GM21515 (cell line): ENCODE measurements at regions not wholly inside any gene's neighbourhood (a gene's known extent, or its start where the extent isn't known, plus 50 kb on each side); places are given as distances from the start of the nearest gene placed in this dataset.

ENCODE experiments used
- ATAC-seq: cut with Tn5 transposase; IDR thresholded peaks from one replicate; pipeline ENCODE4 v1.9.1; 2021; ENCODE audit not compliant: unreplicated experiment

DNA sequence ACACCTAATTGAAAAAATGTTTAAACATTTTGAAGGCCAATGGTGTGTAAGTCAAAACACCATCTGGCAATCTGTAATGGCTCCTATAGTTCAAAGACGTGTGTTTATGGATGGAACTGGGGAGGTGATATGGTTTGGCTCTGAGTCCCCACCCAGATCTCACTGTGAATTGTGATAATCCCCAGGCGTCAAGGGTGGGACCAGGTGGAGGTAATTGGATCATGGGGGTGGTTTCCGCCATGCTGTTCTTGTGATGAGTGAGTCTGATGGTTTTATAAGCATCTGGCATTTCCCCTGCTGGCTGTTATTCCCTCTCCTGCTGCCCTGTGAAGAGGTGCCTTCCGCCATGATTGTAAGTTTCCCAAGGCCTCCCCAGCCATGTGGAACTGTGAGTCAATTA lies 52.2 kb downstream of the ADRA2C start:
- no peak for ATAC-seq

- ATAC-seq: no peak
Measured at GRCh38 chr4:3819210-3819919, 53.2 kb downstream of the ADRA2C start.

- no peak for ATAC-seq
Measured at GRCh38 chr4:3820016-3820805, 54.0 kb downstream of the ADRA2C start.

DNA sequence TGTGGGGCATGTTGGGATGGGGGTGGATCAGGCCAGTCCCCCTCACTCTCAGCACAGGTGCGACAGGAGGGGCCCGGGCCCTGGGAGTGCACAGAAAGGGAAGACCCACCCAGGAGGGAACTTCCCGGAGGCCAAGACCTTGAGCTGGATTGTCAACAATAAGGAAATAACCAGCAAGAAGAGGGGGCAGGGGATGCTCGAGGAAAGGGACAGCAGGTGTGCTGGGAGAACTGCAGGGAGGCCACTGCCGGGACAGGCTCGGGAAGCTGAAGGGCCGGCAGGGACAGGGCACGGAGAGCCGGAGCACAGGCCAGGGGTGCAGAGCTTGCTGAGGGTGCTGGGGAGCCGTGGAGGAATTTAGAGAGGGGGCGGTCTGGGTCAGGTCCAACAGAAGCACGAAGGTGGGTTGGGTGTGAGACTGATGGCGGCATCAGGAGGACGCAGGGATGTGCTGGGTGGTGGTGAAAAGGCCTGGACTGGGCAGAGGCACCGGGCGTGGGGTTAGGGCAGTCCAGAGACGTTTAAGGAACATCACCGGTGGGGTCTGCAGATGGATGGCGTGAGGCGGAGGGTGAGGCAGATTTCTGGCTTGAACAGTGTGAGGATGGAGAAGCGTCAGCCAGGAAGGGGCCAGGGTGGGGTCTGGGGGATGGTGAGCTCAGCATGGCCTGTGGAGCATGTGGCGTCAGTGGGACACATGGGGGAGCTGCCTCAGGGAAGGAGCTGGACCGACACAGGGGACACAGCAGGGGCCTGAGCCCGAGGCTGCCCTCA lies 54.8 kb downstream of the ADRA2C start:
- no peak for ATAC-seq

DNA sequence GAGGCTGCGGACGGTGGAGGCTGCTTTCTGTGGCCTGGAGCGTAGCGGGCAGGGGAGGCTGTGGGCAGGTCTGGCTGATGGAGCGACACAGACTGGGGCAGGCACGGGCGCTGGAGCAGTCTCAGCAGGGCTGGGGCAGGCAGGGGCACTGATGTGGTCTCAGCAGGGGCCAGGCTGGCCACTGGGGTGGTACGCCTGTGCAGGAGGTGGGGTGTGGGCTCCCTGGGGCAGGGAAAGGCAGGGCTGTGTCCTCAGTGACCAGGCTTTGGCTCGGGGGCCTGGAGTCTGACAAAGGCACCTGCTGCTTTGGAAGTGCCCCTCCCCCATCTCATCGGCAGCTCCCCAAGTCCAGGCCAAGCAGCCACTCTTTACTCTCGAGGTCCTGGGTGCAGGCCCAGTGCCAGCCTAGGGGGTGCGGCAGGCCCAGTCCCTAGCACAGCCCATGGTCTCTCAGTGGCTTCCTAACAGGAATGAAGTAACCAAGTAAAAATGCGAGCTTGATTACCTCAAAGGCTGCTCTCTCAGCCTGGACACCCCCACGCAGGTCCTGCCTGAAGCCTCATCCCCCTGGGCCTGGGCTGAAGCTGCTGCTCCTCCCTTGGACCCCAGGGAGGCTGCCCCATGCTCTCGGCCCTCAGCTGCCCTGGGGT lies 55.5 kb downstream of the ADRA2C start:
- no peak for ATAC-seq

DNA sequence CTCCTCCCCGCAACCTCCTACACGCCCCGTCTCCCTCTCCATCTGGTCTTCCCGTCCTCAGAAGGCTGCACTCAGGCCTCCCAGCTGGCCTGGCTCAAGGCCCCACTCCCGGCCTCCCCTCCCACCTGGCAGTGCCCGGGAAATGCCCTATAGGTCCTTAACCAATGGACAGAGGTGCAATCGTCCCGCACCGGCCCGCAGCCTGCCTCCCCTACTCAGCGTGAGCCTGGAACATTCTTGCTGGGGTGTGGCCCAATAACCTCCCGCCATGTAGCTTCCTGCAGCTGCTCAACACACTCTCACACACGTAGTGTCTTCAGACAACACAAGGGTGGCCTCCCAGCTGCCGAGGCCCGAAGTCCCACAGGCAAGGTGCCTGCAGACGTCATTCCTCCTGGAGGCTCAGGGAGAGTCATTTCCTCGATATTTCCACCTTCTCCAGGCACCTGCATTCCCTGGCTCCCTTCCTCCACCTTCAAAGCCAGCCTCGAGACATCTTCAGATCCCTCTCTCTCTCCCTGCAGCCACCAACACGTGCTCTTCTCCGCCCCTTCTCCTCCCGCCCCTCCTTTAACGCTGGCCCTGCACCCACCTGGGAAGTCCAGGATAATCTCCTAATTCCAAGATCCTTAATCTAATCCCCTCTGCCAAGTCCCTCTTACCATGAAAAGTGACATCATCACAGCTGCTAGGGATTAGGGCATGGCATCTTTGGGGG lies 56.2 kb downstream of the ADRA2C start:
- ATAC-seq: no peak

DNA sequence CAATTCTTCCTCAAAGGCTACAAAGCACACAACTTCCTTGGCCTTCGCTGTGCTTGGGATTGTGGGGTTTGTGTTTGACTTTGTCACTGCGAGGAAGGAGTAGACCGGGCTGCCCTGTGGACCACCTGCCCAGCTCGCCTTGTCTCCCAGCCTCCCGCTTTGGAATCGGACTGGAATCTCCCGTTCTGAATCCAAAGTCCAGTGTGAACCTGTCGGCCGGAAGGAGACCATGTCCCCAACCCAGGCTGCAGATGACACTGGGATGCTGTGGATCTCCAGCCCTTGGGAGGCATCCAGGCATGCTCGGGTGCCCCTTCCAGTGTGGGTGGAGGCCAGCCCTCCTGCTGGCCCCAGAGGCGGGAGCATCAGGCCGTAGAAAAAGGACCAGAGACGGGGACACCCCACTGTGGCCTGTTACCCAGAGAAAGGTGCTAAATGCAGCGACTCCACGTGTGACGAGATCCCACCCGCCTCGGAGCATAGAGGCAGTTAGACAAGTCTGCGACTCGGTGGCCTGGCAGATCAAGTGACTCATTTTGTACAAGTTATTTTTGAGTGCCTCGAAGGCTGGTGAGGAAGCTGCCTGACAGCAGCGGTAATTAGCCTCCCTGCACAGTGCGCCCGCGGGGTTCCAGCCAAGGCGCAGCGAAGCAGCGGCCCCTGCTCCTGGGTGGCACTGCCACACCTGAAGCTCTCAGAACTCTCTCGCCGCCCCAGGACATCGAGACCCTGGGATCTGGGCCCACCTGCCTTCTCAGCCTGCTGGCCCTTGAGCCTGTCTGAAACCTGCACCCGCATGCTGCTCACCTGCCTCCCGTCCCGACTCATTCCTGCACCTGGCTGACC lies 57.5 kb downstream of the ADRA2C start:
- no peak for ATAC-seq

GRCh38 chr4:3824521-3825270 lies 58.5 kb downstream of the ADRA2C start:
- no peak for ATAC-seq

DNA sequence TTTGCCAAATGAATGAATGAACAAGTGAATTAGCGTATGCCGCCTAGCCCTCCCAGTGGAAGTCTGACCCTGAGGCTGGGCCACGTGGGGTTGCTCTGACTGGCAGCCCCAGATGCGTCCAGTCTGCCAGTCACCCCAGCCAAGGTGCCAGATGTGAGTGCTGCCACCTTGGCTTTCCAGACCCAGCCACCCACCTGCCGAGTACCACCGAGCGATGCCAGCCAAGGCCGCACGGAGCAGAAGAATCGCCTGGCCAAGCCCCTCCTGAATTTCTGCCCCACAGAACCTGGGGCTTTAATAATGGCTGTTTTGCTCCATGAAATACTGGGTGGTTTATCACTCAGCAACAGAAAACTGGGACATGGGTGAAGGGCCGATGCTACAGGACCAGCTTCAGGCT lies 59.3 kb downstream of the ADRA2C start:
- ATAC-seq: no peak

DNA sequence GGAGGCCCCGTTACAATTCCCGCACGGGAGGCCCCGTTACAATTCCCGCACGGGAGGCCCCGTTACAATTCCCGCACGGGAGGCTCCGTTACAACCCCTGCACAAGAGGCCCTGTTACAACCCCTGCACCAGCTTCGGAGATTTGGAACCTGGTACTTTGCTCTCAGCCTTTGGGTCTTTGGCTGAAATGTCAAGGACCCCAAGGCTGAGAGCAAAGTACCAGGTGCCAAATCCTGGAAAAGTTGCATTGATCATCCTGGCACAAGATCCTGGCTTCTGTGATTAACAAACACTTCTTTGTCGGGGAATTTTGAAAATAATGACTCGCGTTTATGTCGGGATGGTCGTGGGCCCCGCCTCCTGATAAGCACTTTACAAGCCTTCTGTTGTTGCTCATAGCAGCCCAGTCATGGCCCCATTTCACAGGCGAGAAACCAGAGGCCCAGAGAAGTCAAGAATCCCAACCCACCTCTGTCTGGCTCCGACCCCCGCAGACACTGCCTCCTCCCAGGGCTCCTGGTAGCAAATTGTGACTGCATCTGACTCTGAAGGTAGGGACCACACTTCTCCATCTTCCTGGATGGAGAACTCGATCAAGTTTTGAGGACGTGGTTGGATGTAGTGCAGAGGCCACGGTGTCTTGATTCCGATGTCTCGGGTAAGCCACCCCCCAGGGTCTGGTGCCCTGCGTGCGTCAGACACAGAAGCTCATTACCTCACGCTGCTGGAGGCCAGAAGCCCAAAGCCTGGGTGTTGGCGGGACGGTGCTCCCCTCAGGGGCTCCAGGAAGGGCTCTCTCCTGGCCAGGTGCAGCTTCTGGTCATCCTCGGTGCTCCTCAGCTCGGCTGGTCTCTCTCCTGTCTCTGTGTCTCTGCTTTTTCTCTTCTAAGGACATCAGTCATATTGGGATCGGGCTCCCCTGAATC lies 60.3 kb downstream of the ADRA2C start:
- ATAC-seq: no peak

- no peak for ATAC-seq
Measured at GRCh38 chr4:3827616-3828492, 61.7 kb downstream of the ADRA2C start.

- ATAC-seq: no peak
Measured at GRCh38 chr4:3828546-3828945, 62.4 kb downstream of the ADRA2C start.

DNA sequence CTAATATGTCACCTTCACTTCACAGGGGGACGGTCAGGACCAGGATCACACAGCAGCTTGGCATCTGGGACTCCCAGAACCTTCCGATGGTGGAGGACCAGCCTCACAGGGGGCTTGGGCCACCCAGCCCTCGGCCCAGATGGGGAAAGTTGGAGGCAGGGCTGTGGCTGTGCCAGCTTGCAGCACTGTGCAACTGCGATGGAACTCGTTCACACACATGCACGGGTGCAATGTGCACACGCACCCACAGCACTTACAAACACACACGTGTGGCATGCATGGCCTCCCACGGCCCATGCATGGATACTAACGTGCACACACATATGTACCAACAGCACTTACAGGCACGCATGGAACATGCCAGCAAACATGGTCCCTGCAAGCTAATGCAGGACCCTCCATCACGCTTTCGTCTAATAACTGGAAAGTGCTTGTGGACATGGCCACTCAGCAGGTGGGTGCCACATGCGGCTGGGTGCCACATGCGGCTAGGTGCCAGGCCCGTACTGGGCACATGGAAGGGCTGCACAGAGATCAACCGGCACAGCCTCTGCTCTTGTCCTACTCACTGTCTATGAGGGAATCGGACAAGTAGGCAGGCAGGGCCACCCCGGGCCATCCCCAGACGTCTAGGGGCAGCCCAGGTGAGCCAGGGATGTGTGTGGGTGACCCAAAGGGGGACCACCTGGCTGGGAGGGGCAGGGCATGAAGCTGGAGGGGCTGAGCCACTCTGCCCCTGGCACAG lies 63.2 kb downstream of the ADRA2C start:
- no peak for ATAC-seq

- ATAC-seq: no peak
Measured at GRCh38 chr4:3829956-3830773, 64.0 kb downstream of the ADRA2C start.

DNA sequence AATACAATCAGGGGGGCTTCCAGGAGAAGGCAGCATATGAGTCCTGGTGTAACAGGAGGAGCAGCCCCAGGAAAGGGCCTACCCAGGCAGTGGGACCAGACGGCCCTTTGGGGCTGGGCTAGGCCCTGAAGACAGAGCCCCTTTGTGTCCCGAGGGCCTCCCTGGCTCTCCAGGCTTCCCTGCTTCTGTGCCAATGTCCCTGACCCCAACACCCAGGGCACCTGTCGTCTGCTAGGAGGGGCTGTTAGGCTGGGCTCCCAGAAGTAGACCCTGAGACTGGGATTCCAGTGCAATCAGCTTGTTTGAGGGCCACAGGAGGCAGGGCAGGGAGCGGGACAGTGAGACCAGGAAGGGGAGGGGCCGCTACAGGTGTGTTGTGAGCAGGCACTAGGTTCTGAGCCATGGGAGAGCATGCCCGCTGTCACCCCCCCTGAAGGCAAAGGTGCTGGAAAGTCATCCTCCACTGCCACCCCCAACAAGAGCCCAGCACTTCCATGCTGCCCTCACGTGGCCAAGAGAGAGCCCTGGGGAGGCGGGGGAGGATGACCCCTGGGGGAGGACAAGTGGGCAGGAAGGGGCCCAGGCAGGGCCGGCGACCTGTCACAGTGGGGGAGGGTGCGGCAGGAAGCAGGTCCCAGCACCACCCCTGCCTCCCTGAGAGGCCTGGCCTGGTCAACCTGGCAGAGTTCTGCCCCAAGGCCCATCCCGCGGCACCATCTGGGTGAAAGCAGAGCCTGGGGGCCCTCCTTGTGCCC lies 64.8 kb downstream of the ADRA2C start:
- no peak for ATAC-seq
